Activated T-helper 1 cell treated with anti-CD3 and anti-CD28 coated beads, Interleukin-12 subunit alpha, Interleukin-12 subunit beta, Interleukin-2, Interleukin-4 antibody, amounts not matched to agents 30 ng/mL and 10 ng/mL and 1 ng/mL, durations not matched to agents 14 hours and 24 hours and 36 hours (primary cell): ENCODE measurements at regions not wholly inside any gene's neighbourhood (a gene's known extent, or its start where the extent isn't known, plus 50 kb on each side); places are given as distances from the start of the nearest gene placed in this dataset.

Experiments
- DNase-seq: peaks from one replicate; pipeline ENCODE4 v3.0.0; 2021; ENCODE audit warnings: low spot score
- H3K27ac Mint-ChIP-seq: one replicate; pipeline ENCODE4 v1.8.0; 2021; ENCODE audit warnings: mild to moderate bottlenecking, mixed read lengths
- H3K27me3 Mint-ChIP-seq: one replicate; pipeline ENCODE4 v1.8.0; 2022; ENCODE audit warnings: mild to moderate bottlenecking, moderate library complexity, mixed read lengths; ENCODE audit not compliant: insufficient read depth
- H3K36me3 Mint-ChIP-seq: one replicate; pipeline ENCODE4 v1.8.0; 2021; ENCODE audit warnings: low read depth, mixed read lengths
- H3K4me1 Mint-ChIP-seq: one replicate; pipeline ENCODE4 v1.8.0; 2021; ENCODE audit warnings: low read depth, mixed read lengths
- H3K4me3 Mint-ChIP-seq: one replicate; pipeline ENCODE4 v1.8.0; 2021; ENCODE audit warnings: mild to moderate bottlenecking, moderate library complexity, mixed read lengths
- H3K9me3 Mint-ChIP-seq: one replicate; pipeline ENCODE4 v1.8.0; 2021; ENCODE audit warnings: mixed read lengths
- intact Hi-C: fragments of 100-400 bp; cut with micrococcal nuclease; formaldehyde crosslinking; loops from one replicate; pipeline ENCODE4 v1.15.1; 2024

DNA sequence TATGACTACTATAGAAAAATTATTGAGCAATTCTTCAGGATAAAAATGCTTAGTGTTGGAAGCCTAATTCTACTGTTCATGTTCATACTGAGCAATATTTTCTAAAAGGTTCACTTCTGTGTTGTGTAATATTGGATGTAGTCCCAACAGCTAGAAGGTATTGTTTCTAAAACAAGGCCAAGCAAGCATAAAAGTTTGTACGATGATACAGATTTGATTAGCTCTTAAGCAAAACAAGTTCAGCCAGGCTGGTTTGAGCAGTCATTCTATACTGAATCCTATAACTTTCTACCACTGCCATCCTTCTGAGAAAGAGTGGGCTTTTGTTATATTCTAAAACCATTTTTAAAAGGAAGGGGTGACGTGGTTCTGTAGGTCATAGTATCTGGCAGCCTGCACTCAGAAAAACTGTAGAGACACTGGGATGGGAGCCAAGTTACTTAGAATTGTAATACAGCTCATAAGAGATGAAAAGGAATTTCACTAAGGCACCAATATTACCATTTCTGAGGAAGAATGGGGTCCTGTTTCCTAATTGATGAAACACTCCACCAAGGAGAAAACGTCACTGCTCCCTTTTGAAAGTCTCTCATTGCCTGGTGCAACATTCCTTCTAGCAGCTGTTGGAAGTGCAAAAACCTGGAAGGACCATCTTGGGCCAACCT, 275.0 kb upstream of the DACH1 start:
- H3K27ac Mint-ChIP-seq: no peak overlapping the region
- H3K4me3 Mint-ChIP-seq: no peak overlapping the region
- H3K27me3 Mint-ChIP-seq: no peaks in the 10 kb centered on the region
- H3K9me3 Mint-ChIP-seq: no peaks in the 10 kb centered on the region
- DNase-seq: no peak
- H3K36me3 Mint-ChIP-seq: no peaks in the 10 kb centered on the region
- no peaks in the 10 kb centered on the region for H3K4me1 Mint-ChIP-seq
- intact Hi-C loops: no loop called here

DNA sequence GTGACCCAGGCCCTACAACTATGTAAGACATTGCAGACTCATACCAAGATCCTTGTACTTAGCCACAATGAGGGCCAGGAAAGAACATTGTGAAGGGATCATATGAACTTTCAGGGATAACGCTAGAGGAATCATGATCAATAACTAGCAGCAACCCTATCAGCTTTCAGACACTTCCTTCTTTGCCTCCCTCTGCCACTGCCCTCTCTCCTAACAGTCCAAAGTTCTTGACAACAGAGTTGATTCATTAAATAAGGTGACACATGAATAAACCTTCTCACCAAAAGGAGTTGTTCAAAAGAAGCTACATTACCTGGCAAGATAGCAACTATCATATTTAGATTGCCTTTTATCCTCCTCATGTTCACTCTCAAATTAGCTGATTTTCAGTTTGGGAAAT, 272.2 kb upstream of the DACH1 start:
- H3K9me3 Mint-ChIP-seq: no peaks in the 10 kb centered on the region
- DNase-seq: no peak
- H3K27me3 Mint-ChIP-seq: no peaks in the 10 kb centered on the region
- H3K4me1 Mint-ChIP-seq: no peaks in the 10 kb centered on the region
- H3K27ac Mint-ChIP-seq: no peak overlapping the region
- H3K36me3 Mint-ChIP-seq: no peaks in the 10 kb centered on the region
- intact Hi-C loops: no loop called here
- no peak overlapping the region for H3K4me3 Mint-ChIP-seq

DNA sequence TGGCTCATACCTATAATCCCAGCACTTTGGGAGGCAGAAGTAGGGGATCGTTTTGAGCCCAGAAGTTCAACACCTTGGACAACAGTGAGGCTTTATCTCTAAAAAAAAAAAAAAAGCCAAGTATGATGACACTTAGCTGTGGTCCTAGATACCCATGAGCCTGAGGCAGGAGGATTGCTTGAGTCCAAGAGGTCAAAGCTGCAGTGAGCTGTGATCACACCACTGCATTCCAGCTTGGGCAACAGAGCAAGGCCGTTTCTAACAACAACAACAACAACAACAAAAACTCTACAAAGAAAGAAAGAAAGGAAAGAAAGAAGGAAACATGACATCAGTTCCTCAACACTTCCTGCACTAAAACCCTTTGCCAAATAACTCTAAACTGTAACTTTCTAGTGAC, 265.1 kb upstream of the DACH1 start:
- no peak overlapping the region for H3K27ac Mint-ChIP-seq
- H3K27me3 Mint-ChIP-seq: no peaks in the 10 kb centered on the region
- no peak overlapping the region for H3K4me3 Mint-ChIP-seq
- DNase-seq: no peak
- no peaks in the 10 kb centered on the region for H3K4me1 Mint-ChIP-seq
- H3K9me3 Mint-ChIP-seq: no peaks in the 10 kb centered on the region
- intact Hi-C loops: no loop called here
- no peaks in the 10 kb centered on the region for H3K36me3 Mint-ChIP-seq

DNA sequence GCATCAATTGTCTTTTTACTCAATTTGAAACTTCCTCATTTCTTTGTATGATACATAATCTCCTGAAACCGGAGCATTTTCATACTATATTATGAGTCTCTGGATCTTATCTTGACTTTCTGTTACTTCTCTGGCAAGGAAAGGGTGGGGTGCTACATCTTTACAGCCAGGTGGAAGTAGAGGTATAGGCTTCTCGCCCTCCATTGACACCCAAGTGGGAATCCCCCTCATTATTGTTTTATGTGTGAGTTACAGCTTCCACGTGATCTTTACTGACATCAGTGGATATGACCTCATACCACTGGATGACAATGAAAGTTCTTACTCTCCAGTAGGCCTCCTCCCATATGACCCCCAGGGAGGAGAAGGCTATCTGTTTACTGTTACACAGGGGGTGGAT, 262.1 kb upstream of the DACH1 start:
- H3K36me3 Mint-ChIP-seq: no peaks in the 10 kb centered on the region
- H3K4me3 Mint-ChIP-seq: no peak overlapping the region
- no peaks in the 10 kb centered on the region for H3K27me3 Mint-ChIP-seq
- no peaks in the 10 kb centered on the region for H3K9me3 Mint-ChIP-seq
- DNase-seq: no peak
- H3K4me1 Mint-ChIP-seq: no peaks in the 10 kb centered on the region
- intact Hi-C loops: no loop called here
- H3K27ac Mint-ChIP-seq: no peak overlapping the region

DNA sequence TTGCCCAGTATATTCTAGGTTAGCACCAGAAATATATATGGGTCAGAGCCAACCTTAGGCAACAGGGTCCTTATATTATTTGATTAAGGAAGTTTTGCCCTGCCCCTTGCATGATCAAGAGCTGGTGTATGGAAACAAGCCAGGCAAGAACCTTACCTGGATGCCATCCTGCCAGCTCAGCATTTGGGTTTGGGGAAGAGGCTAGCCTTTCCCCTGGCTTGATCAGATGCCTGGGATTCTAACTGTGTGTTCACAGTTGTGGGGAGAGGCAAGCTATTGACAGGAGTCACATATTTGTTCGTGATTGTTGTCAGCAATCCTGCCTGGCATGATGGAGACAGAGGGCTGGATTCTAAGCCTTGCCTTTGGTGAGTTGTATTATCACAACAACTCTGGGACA, 260.0 kb upstream of the DACH1 start:
- no peak for DNase-seq
- no peaks in the 10 kb centered on the region for H3K9me3 Mint-ChIP-seq
- H3K4me3 Mint-ChIP-seq: no peak overlapping the region
- H3K36me3 Mint-ChIP-seq: no peaks in the 10 kb centered on the region
- intact Hi-C loops: no loop called here
- H3K4me1 Mint-ChIP-seq: no peaks in the 10 kb centered on the region
- no peaks in the 10 kb centered on the region for H3K27me3 Mint-ChIP-seq
- no peak overlapping the region for H3K27ac Mint-ChIP-seq

DNA sequence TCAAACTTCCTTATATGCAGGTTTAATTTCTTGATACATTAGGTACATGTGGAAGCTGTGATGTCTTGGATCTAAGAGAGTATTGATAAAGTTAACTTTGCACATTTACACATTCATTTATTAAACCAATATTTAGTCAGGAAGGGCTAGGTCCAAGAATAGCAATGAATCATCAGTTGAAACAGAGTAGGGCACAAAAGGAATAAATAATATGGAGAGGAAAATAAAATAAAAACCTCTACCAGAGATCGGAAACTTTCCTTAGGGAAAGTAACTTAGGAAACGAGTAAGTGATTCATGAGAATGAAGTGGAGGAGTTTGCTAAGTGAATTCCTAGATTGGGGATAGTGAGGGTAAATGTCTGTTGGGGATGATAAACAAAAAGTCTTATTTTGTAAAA, 259.4 kb upstream of the DACH1 start:
- Mint-ChIP-seq H3K27ac (no peak overlapping the region), H3K27me3 (no peaks in the 10 kb centered on the region), H3K4me1 (no peaks in the 10 kb centered on the region), H3K9me3 (no peaks in the 10 kb centered on the region), H3K36me3 (no peaks in the 10 kb centered on the region), H3K4me3 (no peak overlapping the region)
- intact Hi-C loops: no loop called here
- no peak for DNase-seq

DNA sequence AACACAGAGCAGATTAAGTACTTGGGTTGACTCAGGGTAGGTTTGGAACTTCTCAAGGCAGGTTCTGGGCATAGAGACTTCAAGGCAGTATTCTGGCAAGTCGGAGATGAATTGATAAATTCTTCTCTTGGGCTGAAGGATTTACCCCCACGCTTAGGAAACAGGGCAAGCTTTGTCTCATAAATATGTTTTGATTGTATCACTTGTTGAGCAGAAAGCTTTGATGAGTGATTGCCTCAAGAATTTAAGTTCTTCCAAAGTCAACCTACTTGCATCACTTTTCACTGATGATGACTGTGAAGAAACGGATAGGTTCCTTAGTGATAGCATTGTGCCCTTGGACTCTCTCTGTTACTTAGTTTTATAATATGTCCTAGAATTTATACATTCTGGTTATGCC, 258.6 kb upstream of the DACH1 start:
- H3K36me3 Mint-ChIP-seq: no peaks in the 10 kb centered on the region
- no peak overlapping the region for H3K4me3 Mint-ChIP-seq
- no peak for DNase-seq
- H3K27me3 Mint-ChIP-seq: no peaks in the 10 kb centered on the region
- intact Hi-C loops: no loop called here
- H3K9me3 Mint-ChIP-seq: no peaks in the 10 kb centered on the region
- no peak overlapping the region for H3K27ac Mint-ChIP-seq
- H3K4me1 Mint-ChIP-seq: no peaks in the 10 kb centered on the region

DNA sequence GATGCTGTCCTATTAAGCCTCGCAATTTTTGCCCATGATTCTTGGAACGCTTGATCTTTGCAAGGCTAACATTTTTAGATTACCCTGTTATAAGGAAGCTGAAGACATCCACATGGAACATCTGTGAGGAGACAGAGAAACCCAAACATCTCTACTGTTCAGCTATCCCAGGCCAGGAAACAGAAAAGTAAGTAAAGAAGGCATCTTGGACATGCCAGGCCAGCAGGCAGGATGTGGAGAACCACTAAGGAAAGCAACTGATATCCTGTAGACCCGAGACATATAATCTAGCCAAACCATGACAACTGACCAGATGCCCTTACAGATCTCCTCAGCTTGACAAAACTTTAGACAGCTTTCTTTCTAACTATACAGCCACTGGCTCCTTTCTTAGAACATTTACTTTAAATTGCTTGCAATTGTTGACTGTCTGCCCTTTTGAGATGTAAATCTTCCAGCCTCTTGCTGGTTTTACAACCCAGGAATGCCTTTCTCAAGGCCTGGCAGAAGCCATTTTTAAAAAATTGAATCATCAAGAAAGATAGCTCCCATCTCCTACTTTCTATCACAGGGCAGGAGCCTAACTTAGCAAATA, 255.8 kb upstream of the DACH1 start:
- Mint-ChIP-seq H3K4me3 (no peak overlapping the region), H3K27me3 (no peaks in the 10 kb centered on the region), H3K27ac (no peak overlapping the region), H3K4me1 (no peaks in the 10 kb centered on the region), H3K9me3 (no peaks in the 10 kb centered on the region), H3K36me3 (no peaks in the 10 kb centered on the region)
- DNase-seq: no peak
- intact Hi-C loops: no loop called here

DNA sequence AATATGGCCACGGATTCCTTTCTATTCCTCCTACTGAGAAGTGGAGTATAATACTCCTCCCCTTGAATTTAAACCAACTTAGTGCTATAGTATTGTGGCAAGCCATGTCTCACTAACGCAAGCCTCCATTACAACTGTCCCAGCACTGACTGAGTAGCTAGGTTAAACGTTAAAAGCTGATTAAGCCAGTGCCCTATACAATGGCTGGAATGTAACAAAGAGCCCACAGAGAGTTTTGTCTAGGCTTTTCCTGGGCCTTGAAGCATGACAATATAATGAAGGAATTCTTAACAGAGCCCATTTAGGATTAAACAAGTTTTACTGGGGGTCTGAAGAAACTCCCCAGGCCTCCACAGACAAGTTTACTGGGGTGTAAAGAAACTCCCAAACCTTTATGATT, 254.5 kb upstream of the DACH1 start:
- no peaks in the 10 kb centered on the region for H3K27me3 Mint-ChIP-seq
- H3K9me3 Mint-ChIP-seq: no peaks in the 10 kb centered on the region
- no peak overlapping the region for H3K4me3 Mint-ChIP-seq

DNA sequence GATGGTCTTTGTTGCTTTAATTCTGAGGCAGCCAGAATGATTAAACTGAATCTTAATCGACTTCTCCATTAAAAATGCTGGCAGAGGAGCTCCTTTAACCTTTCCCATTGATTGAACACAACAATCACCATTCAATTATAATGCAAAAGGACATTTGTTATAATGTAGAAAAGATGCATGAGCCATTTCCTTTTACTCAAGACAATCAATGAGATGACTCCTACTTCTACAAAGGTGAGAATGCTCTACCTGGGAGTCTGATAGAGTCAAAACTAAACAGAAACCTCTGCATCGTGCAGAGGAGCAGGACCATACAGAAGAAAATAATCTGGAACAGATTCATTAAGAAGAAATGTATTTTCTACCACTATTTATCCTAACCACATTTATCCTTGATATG, 253.6 kb upstream of the DACH1 start:
- no peaks in the 10 kb centered on the region for H3K27me3 Mint-ChIP-seq
- H3K4me3 Mint-ChIP-seq: no peak overlapping the region
- H3K4me1 Mint-ChIP-seq: no peaks in the 10 kb centered on the region
- intact Hi-C loops: no loop called here
- no peaks in the 10 kb centered on the region for H3K9me3 Mint-ChIP-seq
- H3K27ac Mint-ChIP-seq: no peak overlapping the region
- no peak for DNase-seq
- H3K36me3 Mint-ChIP-seq: no peaks in the 10 kb centered on the region

More for the DNA sequence above, 254.5 kb upstream of the DACH1 start:
- H3K36me3 Mint-ChIP-seq: no peaks in the 10 kb centered on the region
- H3K27ac Mint-ChIP-seq: no peak overlapping the region
- intact Hi-C loops: no loop called here
- no peak for DNase-seq
- no peaks in the 10 kb centered on the region for H3K4me1 Mint-ChIP-seq

DNA sequence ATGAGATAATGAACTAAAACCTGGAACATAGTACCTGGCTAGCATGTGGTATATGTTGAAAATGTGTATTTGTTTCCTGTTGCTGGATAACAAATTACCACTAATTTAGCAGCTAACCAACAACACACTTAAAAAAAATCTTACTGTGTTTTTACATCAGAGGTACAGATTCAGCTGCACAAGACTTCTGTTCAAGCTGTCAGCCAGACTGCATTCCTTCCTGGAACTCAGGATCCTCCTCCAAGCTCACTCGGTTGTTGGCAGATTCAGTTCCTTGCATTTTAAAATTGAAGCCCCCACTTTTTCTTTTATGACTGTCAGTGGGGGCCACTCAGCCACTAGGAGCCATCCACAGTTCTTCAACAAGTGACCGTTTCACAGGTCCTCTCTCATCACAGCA, 246.9 kb upstream of the DACH1 start:
- H3K27me3 Mint-ChIP-seq: no peaks in the 10 kb centered on the region
- no peak overlapping the region for H3K4me3 Mint-ChIP-seq
- no peak for DNase-seq
- H3K27ac Mint-ChIP-seq: no peak overlapping the region
- H3K4me1 Mint-ChIP-seq: no peaks in the 10 kb centered on the region
- intact Hi-C loops: no loop called here
- H3K9me3 Mint-ChIP-seq: no peaks in the 10 kb centered on the region
- H3K36me3 Mint-ChIP-seq: no peaks in the 10 kb centered on the region

DNA sequence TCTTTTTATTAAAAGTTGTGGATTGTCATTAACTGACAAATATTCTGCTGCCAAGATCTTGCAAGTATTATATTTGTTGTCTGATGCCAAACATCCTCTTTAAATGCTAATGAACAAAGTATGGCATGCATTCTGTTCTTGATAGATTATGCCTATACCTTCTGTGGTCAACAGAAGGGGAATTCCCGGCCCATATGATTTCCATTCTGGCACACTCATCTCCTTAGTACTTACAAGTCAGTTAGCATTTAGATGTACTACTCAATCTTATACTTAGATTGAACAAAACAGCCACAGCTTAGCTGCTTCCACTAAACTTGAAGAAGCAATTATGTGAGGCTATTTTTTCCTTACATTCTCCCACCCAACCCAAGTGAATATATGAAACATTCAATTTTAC, 246.1 kb upstream of the DACH1 start:
- no peak for DNase-seq
- Mint-ChIP-seq H3K4me1 (no peaks in the 10 kb centered on the region), H3K27me3 (no peaks in the 10 kb centered on the region), H3K36me3 (no peaks in the 10 kb centered on the region), H3K27ac (no peak overlapping the region), H3K9me3 (no peaks in the 10 kb centered on the region), H3K4me3 (no peak overlapping the region)
- intact Hi-C loops: no loop called here

DNA sequence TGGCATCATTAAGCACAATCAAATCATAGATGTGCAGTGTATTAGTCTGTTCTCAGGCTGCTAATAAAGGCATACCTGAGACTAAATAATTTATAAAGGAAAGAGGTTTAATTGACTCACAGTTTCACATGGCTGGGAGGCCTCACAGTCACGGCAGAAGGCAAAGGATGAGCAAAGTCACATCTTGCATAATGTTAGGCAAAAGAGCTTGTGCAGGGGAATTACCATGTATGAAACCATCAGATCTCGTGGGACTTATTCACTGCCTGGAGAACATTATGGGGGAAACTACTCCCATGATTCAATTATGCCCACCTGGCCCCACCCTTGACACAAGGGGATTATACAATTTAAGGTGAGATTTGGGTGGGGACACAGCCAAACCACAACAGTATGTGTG, 245.2 kb upstream of the DACH1 start:
- intact Hi-C loops: no loop called here
- H3K36me3 Mint-ChIP-seq: no peaks in the 10 kb centered on the region
- H3K27me3 Mint-ChIP-seq: no peaks in the 10 kb centered on the region
- no peak overlapping the region for H3K4me3 Mint-ChIP-seq
- no peaks in the 10 kb centered on the region for H3K4me1 Mint-ChIP-seq
- no peak overlapping the region for H3K27ac Mint-ChIP-seq
- no peak for DNase-seq
- H3K9me3 Mint-ChIP-seq: peaks cover 4% of the 10 kb centered on the region

DNA sequence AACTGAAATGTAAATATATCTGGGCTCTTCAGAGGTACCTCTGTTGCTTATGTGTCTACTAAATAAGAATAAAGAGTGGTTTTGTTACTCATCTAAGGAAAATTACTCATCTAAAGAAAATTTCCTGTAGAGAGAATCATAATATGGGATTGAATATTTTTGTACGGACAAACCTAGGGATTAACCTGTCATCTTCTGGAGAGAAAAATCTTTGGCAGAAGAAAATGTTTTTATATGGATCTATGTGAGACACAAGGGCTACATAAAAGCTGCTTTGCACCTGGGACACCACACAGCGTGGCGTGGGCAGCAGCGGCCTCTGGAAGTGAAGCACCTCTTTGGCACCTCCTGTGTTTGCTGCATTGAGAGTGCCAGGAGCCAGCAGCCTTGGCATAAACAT, 242.9 kb upstream of the DACH1 start:
- Mint-ChIP-seq H3K27ac (no peak overlapping the region), H3K4me1 (no peaks in the 10 kb centered on the region), H3K4me3 (no peak overlapping the region), H3K9me3 (peaks cover 4% of the 10 kb centered on the region), H3K27me3 (no peaks in the 10 kb centered on the region), H3K36me3 (no peaks in the 10 kb centered on the region)
- intact Hi-C loops: no loop called here
- no peak for DNase-seq
